Midbrain (tissue), 1 donor: ENCODE measurements at regions not wholly inside any gene's neighbourhood (a gene's known extent, or its start where the extent isn't known, plus 50 kb on each side); places are given as distances from the start of the nearest gene placed in this dataset.

Experiments used
- DNase-seq: peaks from one replicate; lab custom pipeline; 2025; lab: John Stamatoyannopoulos, UW

GRCh38 chr20:62580733-62581132, 61.6 kb upstream of the SLCO4A1 start:
- no peak for DNase-seq

GRCh38 chr20:62581308-62581707, 61.0 kb upstream of the SLCO4A1 start:
- DNase-seq: no peak

- no peak for DNase-seq
Observed at GRCh38 chr20:62581806-62582205, 60.5 kb upstream of the SLCO4A1 start.

- DNase-seq: peak; percentile 12
Observed at GRCh38 chr20:62583424-62583920, 58.8 kb upstream of the SLCO4A1 start.

GRCh38 chr20:62584671-62585460, 57.4 kb upstream of the SLCO4A1 start:
- DNase-seq: no peak

- no peak for DNase-seq
Observed at GRCh38 chr20:62585461-62585970, 56.8 kb upstream of the SLCO4A1 start.

- no peak for DNase-seq
Observed at GRCh38 chr20:62586799-62587198, 55.5 kb upstream of the SLCO4A1 start.

GRCh38 chr20:62587757-62588402, 54.4 kb upstream of the SLCO4A1 start:
- DNase-seq: no peak

- no peak for DNase-seq
Observed at GRCh38 chr20:62588458-62589149, 53.7 kb upstream of the SLCO4A1 start.

- DNase-seq: no peak
Observed at GRCh38 chr20:62589150-62589498, 53.2 kb upstream of the SLCO4A1 start.

- DNase-seq: no peak
Observed at GRCh38 chr20:62589720-62590119, 52.6 kb upstream of the SLCO4A1 start.

- DNase-seq: no peak
Observed at GRCh38 chr20:62590309-62591121, 51.8 kb upstream of the SLCO4A1 start.

GRCh38 chr20:62591122-62591468, 51.2 kb upstream of the SLCO4A1 start:
- no peak for DNase-seq

GRCh38 chr20:62591591-62591990, 50.7 kb upstream of the SLCO4A1 start:
- no peak for DNase-seq
